Endothelial cell of hepatic sinusoid (primary cell): ENCODE measurements at regions not wholly inside any gene's neighbourhood (a gene's known extent, or its start where the extent isn't known, plus 50 kb on each side); places are given as distances from the start of the nearest gene placed in this dataset.
"Not testable (repeated sequence)": the region's sequence is repeated elsewhere in the genome, so short reads cannot be mapped to it uniquely, and the experiment has no call there.

Experiments
- in situ Hi-C: cut with HindIII; loops from 2 replicates; pipeline ENCODE4 v1.10.0; 2017; ENCODE audit warnings: low sequenced_read_pairs

DNA sequence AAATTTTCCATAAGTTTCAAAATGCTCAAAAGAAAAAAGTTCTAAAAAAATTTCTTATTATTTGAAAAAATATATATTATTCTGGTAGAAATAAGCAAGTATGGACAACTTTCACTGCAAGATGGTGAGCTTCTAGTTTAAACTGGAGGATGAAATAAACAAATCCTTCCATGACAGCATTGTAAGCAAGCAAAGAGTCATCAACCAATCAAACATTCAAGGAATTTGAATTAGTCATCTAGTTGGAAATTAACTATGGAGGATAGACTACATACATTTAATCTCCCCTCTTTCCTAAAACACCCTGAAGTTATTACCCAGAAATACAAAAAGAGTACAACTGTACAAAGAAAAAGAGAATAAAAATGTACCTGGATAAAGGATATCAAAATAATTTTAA lies 51.0 kb upstream of the IRX5 start:
- in situ Hi-C loops, result no loop called here

DNA sequence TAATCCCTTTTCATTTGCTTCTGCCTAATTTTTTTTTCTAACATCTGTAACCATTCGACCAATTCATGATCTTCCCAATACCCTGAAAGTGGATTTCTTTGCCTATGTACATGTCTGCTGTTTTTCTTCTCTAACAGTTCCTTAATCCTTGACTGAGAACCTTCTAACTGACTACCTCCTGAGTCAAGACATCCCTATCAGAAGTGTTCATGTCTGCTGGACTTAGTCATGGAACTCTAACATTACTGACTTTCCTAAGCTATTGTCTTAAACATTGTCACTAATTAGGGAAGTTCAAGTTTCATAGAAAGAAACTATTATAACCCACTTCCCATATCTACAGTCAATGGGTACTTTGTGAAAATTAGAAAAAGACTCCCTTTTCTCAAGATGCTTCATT lies 52.4 kb upstream of the IRX5 start:
- in situ Hi-C loops, result no loop called here

DNA sequence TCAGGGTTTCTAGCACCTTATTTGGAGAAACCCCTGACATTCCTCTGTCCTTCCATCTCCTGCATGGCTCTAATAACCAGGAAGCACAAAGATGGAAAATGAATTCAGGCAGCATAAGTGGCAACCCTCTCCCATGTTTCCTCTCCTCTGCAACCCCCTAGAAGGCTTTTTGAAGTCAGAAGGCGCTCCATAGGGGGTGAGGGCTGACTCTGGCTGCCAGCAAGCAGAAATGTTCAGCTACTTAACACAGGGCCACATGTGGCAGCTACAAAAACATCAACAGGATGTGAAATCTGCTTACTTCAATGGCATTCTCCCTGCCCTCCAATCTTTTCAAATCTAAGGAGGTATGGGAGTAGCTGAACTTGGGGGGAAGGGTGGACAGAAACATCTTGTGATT lies 55.2 kb upstream of the IRX5 start:
- in situ Hi-C loops, result no loop called here

DNA sequence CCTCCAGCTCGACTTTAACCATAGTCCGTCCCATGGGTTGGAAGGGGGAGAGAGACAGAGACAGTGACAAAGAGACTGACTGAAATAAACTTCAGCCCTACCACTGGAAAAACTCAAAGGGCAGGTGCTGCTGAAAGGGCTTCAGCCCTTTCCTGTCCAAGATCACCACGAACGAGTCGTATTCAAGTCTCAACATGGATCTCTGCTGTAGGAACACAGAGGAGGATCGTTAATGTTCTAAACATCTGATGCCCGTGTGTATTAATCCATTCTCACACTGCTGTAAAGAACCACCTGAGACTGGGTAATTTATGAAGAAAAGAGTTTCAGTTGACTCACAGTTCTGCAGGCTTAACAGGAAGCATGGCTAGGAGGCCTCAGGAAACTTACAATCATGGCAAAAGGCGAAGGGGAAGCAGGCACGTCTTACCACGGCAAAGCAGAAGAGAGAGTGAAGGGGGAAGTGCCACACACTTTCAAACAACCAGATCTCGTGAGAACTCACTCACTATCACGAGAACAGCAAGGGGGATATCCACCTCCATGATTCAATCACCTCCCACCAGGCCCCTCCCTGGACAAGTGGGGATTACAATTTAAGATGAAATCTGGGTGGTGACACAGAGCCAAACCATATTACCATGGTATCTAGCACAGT lies 56.8 kb upstream of the IRX5 start:
- in situ Hi-C loops, result not testable (repeated sequence)

DNA sequence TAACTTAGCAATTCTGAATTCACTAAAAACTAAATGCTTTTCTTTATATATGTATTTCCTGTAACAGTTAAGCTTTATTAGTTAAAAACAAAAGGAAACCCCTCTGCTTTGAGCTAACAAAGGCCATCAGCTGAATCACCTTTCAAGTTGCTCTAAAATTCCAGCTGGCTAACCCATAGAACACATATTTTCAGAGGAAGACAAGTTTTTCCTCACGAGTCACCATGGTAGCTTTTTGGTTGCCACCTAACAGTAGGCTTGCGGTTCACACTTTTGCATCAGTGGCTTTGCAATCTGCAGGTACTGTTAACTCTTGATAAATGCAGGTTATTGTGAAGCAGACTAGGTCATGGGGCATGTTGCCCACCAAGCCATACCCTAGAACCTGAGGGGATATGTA lies 57.6 kb upstream of the IRX5 start:
- in situ Hi-C loops, result no loop called here

DNA sequence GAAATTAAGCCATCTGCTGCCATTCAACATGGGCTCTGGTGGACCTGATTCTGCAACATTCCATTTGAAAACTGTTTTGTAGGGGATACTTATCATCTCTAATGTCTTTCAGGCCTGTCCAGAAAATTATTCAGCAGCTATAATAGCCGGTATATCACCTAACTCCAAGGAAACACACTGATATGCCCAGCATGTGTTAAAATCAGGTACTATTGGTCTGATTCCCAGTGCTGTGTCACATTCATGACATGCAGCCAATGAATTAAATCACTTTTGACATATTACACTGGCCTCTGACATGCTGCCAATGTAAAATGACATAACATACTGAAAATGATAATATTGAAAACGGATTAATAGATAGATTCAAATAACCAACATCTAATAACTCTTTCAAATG lies 60.5 kb upstream of the IRX5 start:
- in situ Hi-C loops, result no loop called here

DNA sequence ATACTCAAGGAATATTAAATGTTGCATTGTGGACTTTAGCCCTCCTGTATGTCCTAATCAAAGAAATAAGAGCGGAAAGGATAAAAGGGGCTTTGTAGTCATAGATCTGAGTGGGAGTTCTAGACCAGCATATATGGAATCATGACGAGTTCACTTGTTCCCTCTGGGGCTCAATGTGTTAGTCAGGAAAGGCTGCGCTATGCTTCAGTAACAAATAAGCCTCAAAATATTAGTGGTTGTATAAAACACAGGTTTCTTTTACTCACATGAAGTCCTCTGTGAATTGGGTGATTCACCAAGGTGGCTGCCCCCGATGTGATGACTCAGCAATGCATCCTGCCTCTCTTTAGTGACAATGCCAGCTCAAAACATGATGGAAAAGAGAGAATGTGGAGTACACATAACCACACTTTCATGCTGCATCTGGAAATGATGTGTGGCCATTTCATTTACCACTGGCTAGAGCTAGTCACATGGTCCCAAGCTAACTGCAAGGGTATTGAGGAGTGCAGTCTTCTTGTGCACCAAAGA lies 63.3 kb upstream of the IRX5 start:
- in situ Hi-C loops, result no loop called here

DNA sequence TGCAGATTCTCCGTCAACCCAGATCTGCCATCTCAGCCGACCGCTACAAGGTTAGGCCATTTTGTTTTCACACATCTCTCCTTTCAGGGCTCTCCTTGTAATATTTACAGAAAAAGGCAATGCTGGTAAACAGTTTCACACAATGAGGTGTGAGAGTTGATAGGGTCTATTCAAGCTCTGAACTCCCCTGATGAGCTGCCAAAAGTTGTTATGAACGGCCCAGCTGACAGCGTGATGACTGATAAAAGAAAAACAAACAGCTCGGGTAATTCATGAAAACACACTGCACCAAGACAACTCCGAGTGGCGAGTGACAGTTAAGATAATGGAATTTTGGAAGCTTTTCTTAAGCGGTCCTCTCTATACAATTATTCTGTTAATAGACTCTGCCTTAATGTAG lies 68.1 kb upstream of the IRX5 start:
- in situ Hi-C loops, result no loop called here

DNA sequence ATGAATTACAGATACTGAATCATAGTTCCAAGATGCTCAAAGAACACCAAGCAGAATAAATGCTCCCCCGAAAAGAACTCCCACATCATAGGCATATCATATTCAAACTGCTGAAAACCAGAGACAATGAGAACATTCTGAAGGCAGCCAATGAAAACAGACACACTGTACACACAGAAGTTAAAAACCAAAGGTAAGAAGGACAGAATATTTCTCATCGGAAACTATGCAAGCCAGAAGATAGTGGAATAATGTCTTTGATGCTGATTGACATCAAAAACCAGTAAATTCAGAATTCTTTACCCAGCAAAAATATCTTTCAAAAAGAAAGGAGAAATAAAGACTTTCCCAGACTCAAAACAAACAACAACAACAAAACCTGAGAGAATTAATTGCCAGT lies 73.8 kb upstream of the IRX5 start:
- in situ Hi-C loops, result no loop called here

DNA sequence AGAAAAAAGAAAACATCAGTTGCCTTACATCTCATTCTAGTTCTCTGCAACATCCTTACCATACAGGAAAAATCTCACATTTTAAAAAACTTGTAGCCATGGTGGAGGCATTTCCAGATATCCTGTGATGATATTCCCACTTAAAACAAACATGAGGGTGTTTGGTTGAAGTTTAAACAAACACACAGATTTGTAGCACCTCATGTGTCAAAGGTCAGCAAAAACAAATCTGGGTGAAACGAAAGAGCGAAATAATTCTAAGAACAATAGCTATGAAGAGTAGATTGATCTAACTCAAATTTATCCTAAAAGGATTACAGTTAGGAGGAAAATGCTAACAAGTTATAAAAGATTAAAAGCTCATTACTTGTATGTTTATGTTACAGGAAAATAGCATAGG lies 83.1 kb upstream of the IRX5 start:
- in situ Hi-C loops, result no loop called here

DNA sequence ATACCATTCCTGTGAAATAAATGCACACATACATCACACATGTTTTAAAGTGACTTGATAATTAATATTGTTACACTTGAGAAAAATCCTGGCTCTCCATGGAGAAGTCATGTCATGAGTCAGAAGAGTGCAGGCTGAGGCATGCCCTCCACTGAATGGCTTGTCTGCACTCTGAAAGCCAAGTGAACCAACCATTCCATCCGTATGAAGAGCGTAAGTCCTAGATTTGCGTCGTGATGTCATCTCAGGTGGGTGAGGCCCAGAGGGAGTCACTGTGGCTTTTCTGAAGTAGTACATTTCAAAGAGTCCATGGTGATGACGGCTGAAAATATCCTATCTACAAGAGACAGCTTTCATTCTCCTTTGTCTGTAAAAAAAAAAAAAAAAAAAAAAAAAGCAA lies 83.5 kb upstream of the IRX5 start:
- in situ Hi-C loops, result no loop called here

DNA sequence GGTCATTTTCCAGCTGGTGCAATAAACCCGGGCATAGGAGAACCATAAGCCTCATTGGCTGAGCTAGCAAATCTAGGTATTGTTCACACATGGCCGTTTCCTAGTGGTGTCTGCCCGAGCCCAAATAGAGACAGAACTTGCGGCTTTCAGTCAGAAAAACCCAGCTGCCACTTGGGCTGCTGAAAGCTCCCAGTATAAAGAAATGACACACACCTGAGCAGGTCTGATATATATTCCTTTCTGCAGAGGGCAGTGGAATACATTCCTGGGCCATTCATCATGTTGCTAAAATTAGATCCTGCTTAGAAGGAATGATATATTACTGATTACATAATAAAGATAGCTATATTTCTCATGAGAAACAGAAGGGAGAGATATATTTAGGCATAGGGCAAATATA lies 83.9 kb upstream of the IRX5 start:
- in situ Hi-C loops, result no loop called here

DNA sequence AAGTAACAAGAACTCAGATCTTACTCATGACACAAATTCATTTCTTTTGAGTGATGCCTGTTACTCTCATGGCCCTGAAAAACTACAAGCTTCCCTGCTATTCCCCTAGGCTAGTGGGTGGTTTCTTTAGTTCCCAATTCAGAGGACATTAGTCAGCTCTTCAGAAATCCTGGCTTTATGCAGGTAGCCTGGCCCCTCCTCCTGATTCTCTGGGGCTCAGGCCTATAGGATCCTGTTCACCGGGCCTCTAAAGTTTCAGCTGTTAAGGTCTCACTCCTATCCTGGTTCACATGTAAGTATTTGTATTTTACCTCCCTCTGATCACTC lies 87.3 kb upstream of the IRX5 start:
- in situ Hi-C loops, result no loop called here

DNA sequence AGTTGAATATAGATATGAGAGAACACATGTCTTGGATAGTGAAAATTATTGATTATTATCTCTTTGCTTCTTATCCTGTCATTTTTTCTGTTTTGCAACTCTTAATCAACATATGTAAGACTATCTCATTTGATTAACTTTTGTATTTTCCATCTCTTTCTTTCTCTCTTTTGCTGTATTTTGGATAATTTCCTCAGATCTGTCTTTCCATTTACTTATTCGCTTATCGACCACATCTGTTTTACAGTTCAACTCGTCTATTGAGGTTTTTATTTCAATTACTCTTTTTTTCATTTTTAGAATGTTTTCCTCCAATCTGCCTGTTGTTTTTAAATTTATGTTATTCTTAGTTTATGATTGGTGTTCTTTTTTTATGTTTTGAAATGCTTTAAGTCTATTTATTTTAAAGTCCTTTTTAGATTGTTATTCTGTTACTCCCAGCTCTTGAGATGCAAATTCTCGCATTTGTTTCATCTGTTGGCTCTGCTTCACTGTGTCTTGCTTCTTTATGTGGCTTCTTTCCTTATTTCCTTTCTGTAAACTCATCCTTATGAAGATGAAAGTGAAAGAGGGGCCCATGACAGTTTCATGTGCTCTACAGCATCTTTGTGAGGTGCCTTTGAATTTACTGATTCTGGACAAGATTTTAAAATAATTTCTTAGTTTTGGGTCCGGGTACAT lies 87.8 kb upstream of the IRX5 start:
- in situ Hi-C loops, result no loop called here

DNA sequence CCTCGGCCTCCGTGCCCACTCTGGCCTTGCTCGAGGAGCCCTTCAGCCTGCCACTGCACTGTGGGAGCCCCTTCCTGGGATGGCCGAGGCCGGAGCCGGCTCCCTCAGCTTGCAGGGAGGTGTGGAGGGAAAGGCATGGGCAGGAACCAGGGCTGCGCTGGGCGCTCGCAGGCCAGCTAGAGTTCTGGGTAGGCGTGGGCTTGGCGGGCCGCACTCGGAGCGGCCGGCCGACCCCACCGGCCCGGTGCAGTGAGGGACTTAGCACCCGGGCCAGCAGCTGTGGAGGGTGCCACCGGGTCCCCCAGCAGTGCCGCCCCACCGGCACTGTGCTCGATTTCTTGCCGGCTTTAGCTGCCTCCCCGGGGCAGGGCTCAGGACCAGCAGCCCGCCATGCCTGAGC lies 101.0 kb upstream of the IRX5 start:
- in situ Hi-C loops, result no loop called here

DNA sequence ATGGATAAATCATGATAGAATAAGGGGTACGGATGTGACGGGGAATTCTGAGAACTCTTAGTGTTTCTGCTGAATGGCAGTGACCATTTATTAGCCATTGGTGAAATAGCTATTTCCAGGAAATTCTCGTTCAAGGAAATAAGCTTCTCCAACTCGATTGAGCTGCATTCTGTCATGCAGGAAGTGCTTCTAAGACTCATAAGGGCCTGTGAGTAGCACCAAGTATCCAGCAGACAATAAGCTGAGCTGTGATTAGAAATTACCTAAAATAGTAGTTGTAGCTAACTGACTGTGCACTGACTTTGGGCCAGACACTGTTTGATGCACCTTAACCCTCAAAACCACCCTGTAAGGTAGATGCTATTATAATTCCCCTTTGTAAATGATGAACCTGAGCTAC lies 107.8 kb upstream of the IRX5 start:
- in situ Hi-C loops, result no loop called here

DNA sequence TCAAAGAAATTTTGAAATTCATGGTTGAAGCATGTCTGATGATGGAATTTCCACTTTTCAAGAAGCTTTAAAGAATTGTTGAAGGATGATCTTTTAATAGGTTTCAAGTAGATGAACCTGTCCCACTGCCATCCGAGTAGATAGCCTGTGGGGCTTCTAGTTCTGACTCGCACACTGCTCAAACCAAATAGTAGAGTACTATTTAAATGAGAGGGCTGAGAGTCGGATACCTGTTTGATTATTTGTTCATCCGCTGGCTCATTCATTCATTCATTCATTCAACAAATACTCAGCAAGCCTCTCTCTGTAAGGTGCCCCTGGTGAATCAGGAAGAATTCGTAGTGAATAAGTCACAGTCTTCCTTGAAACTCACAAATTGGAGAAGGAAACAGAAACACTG lies 108.2 kb upstream of the IRX5 start:
- in situ Hi-C loops, result no loop called here

DNA sequence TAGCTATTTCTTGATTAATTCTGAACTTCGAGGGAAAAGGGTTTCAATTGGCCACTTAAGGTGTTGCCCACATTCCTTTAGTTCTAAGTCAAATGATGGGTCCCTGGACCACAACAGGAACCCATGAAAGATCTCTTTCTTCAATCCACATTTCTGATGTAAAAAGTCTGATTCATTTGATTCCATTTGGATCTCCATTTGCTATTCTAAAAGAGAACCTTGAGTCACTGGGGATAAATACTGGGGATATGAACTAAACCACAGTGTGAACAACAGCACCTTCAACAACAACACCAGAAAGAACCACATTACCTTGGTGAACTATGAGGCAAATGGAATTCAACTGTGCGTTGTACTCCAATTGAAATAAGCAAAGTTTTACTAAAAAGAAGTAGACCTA lies 108.9 kb upstream of the IRX5 start:
- in situ Hi-C loops, result no loop called here

DNA sequence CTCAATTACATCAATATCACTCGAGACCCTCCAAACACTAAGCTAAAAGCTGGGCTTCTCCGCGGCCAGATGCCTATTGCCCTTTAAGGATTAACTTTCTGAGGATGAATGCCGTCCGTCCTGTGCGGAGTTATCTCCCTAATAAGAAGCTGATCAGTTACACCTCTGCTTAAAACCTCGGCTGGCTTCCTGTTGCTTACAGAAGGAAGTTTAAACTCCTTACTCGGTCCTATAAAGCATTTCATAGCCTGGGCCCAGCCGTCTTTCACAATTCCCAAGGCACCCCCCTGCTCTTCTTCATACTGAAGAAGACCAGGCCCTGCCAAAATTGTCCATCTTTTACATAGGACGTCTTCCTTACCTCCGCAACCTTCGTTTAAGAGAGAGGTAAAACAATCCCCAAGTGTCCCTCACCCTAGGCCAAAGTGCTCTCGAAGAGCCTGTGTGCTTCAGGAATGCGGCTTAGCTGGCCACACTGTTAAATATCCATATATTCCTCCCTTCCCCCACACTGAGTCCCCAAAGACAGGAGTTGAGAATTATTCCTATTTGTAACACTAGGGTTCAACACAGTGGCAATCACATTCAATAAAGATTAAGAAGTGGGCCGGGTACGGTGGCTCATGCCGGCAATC lies 112.6 kb upstream of the IRX5 start:
- in situ Hi-C loops, result no loop called here

DNA sequence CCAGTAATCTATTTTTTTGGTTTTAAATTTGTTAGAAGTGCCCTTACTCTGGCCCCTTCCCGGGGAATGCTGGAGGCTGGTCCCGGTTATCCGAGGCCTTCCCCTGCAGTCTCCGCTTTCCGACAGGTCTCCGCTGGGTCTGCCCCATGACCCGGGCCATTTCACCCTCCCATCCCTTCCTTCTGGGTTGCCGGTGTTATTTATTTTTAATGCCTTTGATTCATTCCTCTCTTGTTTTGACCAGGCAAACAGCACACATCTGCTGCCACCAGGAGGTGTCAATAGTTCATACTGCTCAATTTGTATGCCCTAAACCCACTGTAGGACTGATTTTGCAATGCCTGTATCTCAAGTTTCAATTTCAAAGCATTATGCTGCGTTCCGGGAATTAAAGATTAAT lies 113.2 kb upstream of the IRX5 start:
- in situ Hi-C loops, result no loop called here

DNA sequence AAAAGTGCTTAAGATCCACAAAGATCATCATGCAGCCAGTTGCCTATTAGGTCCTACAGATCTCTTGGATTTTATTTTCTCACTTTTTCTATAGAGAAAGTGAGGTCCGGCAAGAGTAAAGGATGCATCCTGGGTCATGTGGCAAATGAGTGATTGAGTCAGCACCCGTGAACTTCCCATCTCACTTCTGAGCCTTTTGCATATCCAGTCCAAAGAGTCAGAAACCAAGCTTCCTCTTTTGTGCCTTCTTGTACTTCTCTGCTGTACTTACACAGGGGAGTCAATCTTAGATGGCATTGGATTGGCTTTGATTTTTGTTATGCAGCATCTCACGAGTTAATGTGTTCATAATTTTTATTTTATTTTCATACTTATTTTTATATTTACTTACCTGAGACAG lies 114.2 kb upstream of the IRX5 start:
- in situ Hi-C loops, result no loop called here

DNA sequence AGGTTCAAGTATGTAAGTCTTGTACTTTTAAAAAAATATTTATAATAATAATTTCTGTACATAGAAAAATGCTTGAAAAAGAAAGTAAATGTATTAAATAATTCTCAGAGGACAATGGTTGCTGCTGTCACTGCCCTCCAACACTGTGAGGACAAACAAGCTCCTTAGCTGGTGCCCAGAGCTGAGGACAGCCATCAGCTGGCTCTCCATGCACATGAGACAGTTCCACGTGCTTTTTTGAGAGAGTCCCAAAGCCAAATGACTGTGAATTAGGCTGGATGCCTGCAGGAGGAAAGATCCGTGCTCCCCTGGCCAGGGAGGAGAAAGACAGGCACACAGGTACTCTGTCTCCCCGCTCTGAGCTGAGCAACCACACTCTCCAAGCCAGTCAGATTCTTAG lies 115.5 kb upstream of the IRX5 start:
- in situ Hi-C loops, result no loop called here

DNA sequence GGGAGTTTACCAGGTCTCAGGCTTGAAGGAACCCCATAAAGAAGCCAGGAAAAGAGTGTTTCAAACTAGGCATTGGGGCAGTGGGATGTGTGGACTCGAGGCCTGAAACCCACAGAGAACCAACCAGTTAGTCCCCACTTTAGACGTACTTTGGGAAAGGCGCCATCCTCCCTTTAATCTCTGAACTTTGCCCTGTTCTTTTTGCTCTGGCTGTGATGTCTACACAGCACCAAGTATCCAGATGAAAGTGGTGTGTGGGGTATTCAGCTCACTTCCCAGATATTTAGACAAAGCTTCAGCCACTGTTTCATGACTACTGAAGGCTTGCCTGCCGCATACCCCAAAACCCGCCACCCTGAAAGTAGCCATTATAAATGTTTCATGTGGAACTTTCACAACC lies 116.9 kb upstream of the IRX5 start:
- in situ Hi-C loops, result no loop called here
